H1 (cell line): ENCODE measurements at regions not wholly inside any gene's neighbourhood (a gene's known extent, or its start where the extent isn't known, plus 50 kb on each side); places are given as distances from the start of the nearest gene placed in this dataset.

Source experiments
- CTCF ChIA-PET: fragments of 300-600 bp; sonication (Branson Sonifier 250); formaldehyde crosslinking; loops from one replicate; lab custom pipeline; 2021; ENCODE audit not compliant: partially characterized antibody; lab: Charles Lee
- POLR2A ChIA-PET: fragments of 300-600 bp; sonication (Branson Sonifier 250); formaldehyde crosslinking; loops from one replicate; lab custom pipeline; 2021; ENCODE audit warnings: inconsistent platforms; ENCODE audit not compliant: partially characterized antibody; lab: Charles Lee
- DNase-seq, 2 experiments: peaks; one replicate each; pipeline versions ENCODE4 v3.0.0 to v3.0.0-alpha.2; 2010 to 2022; ENCODE audit warnings: low spot score in 2 of 2, low read depth in 1 of 2, mixed read lengths in 1 of 2
- FAIRE-seq: peaks from 2 replicates; lab custom pipeline; 2011; peaks lifted over from hg19 to GRCh38; lab: Jason Lieb, UNC
- H2AFZ ChIP-seq: 2 replicates; pipeline ENCODE4 v1.8.1; 2012; ENCODE audit warnings: low read length, inconsistent platforms
- H2AK5ac ChIP-seq: 2 replicates; pipeline ENCODE4 v1.6.1; 2013; ENCODE audit warnings: low read depth, low read length
- H2BK120ac ChIP-seq: replicated peaks from 2 replicates; pipeline ENCODE3; 2013; ENCODE audit warnings: low read depth, low read length, inconsistent platforms
- H2BK12ac ChIP-seq: 2 replicates; pipeline ENCODE4 v1.6.1; 2013; ENCODE audit warnings: low read depth, low read length
- H2BK15ac ChIP-seq: 2 replicates; pipeline ENCODE4 v1.6.1; 2013; ENCODE audit warnings: low read length
- H2BK20ac ChIP-seq: 2 replicates; pipeline ENCODE4 v1.6.1; 2013; ENCODE audit warnings: low read length
- H2BK5ac ChIP-seq: 2 replicates; pipeline ENCODE4 v1.6.1; 2013; ENCODE audit warnings: low read depth, low read length
- H3K14ac ChIP-seq: 2 replicates; pipeline ENCODE4 v1.6.1; 2013; ENCODE audit warnings: inconsistent platforms; ENCODE audit not compliant: insufficient read length
- H3K18ac ChIP-seq: 2 replicates; pipeline ENCODE4 v1.6.1; 2013; ENCODE audit warnings: low read length; ENCODE audit errors: extremely low read depth
- H3K23ac ChIP-seq: 2 replicates; pipeline ENCODE4 v1.6.1; 2013; ENCODE audit warnings: inconsistent platforms; ENCODE audit not compliant: insufficient read length
- H3K23me2 ChIP-seq: 2 replicates; pipeline ENCODE4 v1.6.1; 2013; ENCODE audit warnings: low read depth, low read length
- H3K27ac ChIP-seq: 2 replicates; pipeline ENCODE4 v1.6.1; 2011; ENCODE audit warnings: low read depth, low read length, inconsistent platforms
- H3K27me3 ChIP-seq, 4 experiments: replicated peaks in 1 of 4; 1 replicate in 1 of 4; 2 replicates in 3 of 4; pipeline versions ENCODE4 v1.6.1 to v1.8.1; 2011 to 2013; ENCODE audit warnings: low read length in 3 of 4, mild to moderate bottlenecking in 3 of 4, inconsistent platforms in 2 of 4, mixed read lengths in 2 of 4, moderate library complexity in 1 of 4; ENCODE audit not compliant: control insufficient read depth in 3 of 4, insufficient read depth in 3 of 4; ENCODE audit errors: extremely low read depth in 1 of 4
- H3K36me3 ChIP-seq, 4 experiments: 2 replicates each; pipeline versions ENCODE4 v1.6.1 to v1.8.1; 2011 to 2013; ENCODE audit warnings: mild to moderate bottlenecking in 4 of 4, low read length in 3 of 4, moderate library complexity in 2 of 4, control low read depth in 1 of 4, inconsistent platforms in 1 of 4; ENCODE audit not compliant: insufficient read depth in 4 of 4, control insufficient read depth in 2 of 4
- H3K4ac ChIP-seq: replicated peaks from 2 replicates; pipeline ENCODE3; 2013; ENCODE audit warnings: low read length, low read depth, mixed read lengths, inconsistent platforms; ENCODE audit not compliant: insufficient read length
- H3K4me1 ChIP-seq, 4 experiments: replicated peaks in 1 of 4; 1 replicate in 1 of 4; 2 replicates in 3 of 4; pipeline versions ENCODE4 v1.6.1 to v1.8.1; 2011 to 2013; ENCODE audit warnings: low read length in 3 of 4, inconsistent platforms in 2 of 4, mixed read lengths in 1 of 4; ENCODE audit not compliant: insufficient read depth in 4 of 4, control insufficient read depth in 3 of 4
- H3K4me2 ChIP-seq, 2 experiments: 2 replicates each; pipeline versions ENCODE4 v1.6.1 to v1.8.1; 2011 to 2013; ENCODE audit warnings: low read depth in 2 of 2, low read length in 2 of 2, control low read depth in 1 of 2, inconsistent platforms in 1 of 2, mild to moderate bottlenecking in 1 of 2; ENCODE audit not compliant: insufficient read depth in 1 of 2
- H3K4me3 ChIP-seq, 4 experiments: fragments of 200-600, 300-600 bp in 1 of 4; sonication (generic), shearing (Covaris generic), sonication (Bioruptor Twin) in 1 of 4; 2 replicates each; pipeline versions ENCODE4 v1.5.1 to v1.8.1; 2011 to 2016; ENCODE audit warnings: low read length in 4 of 4, low read depth in 3 of 4, control low read depth in 2 of 4, inconsistent platforms in 2 of 4, mild to moderate bottlenecking in 2 of 4, mixed read lengths in 1 of 4, moderate library complexity in 1 of 4; ENCODE audit not compliant: insufficient read depth in 2 of 4; ENCODE audit errors: extremely low read depth in 1 of 4
- H3K56ac ChIP-seq: replicated peaks from 2 replicates; pipeline ENCODE3; 2013; ENCODE audit warnings: low read depth, mild to moderate bottlenecking, mixed read lengths, low read length, inconsistent platforms; ENCODE audit not compliant: insufficient read length
- H3K79me1 ChIP-seq: 2 replicates; pipeline ENCODE4 v1.6.1; 2013; ENCODE audit warnings: low read depth, low read length, control low read depth
- H3K79me2 ChIP-seq, 2 experiments: 2 replicates each; pipeline versions ENCODE4 v1.6.1 to v1.8.1; 2012 to 2013; ENCODE audit warnings: low read length in 2 of 2, mild to moderate bottlenecking in 2 of 2, inconsistent platforms in 1 of 2; ENCODE audit not compliant: insufficient read depth in 2 of 2, control insufficient read depth in 1 of 2
- H3K9ac ChIP-seq, 4 experiments: replicated peaks in 1 of 4; 1 replicate in 1 of 4; 2 replicates in 3 of 4; pipeline versions ENCODE4 v1.6.1 to v1.8.1; 2011 to 2013; ENCODE audit warnings: low read depth in 3 of 4, low read length in 3 of 4, control low read depth in 2 of 4, mild to moderate bottlenecking in 2 of 4, moderate library complexity in 2 of 4, inconsistent platforms in 1 of 4; ENCODE audit errors: extremely low read depth in 1 of 4
- H3K9me3 ChIP-seq, 2 experiments: 2 replicates each; pipeline versions ENCODE4 v1.6.1 to v1.8.1; 2012 to 2013; ENCODE audit warnings: mild to moderate bottlenecking in 2 of 2, moderate library complexity in 2 of 2, control low read depth in 1 of 2, inconsistent platforms in 1 of 2, low read depth in 1 of 2, low read length in 1 of 2, mixed read lengths in 1 of 2; ENCODE audit not compliant: insufficient read depth in 2 of 2
- H4K20me1 ChIP-seq, 2 experiments: replicated peaks in 1 of 2; 2 replicates each; pipeline versions ENCODE3 to v1.8.1; 2011 to 2013; ENCODE audit warnings: inconsistent platforms in 2 of 2, low read length in 2 of 2, mild to moderate bottlenecking in 1 of 2; ENCODE audit not compliant: insufficient read depth in 2 of 2, control insufficient read depth in 1 of 2
- H4K5ac ChIP-seq: 2 replicates; pipeline ENCODE4 v1.6.1; 2013; ENCODE audit warnings: low read length, low read depth, mixed read lengths, inconsistent platforms; ENCODE audit not compliant: insufficient read length
- H4K8ac ChIP-seq: 2 replicates; pipeline ENCODE4 v1.8.0; 2013; ENCODE audit warnings: mild to moderate bottlenecking, moderate library complexity, low read length, inconsistent platforms; ENCODE audit not compliant: insufficient read depth; ENCODE audit errors: extremely low read depth
- H4K91ac ChIP-seq: replicated peaks from 2 replicates; pipeline ENCODE3; 2013; ENCODE audit warnings: low read length, mixed read lengths, inconsistent platforms; ENCODE audit not compliant: insufficient read length
- BACH1 ChIP-seq: IDR thresholded peaks from 2 replicates; pipeline ENCODE4 v1.6.1; 2012; ENCODE audit warnings: low read length, improper control_type of control experiment
- BCL11A ChIP-seq, 2 experiments: IDR thresholded peaks; one replicate each; pipeline ENCODE4 v1.6.1; 2011; ENCODE audit warnings: low read depth in 2 of 2, low read length in 2 of 2, mild to moderate bottlenecking in 2 of 2
- CTCF ChIP-seq, 3 experiments: IDR thresholded peaks; 1 replicate in 2 of 3; 2 replicates in 1 of 3; pipeline versions ENCODE4 v1.5.1 to v1.6.1; 2011; ENCODE audit warnings: low read length in 3 of 3, mild to moderate bottlenecking in 3 of 3, inconsistent platforms in 2 of 3, low read depth in 1 of 3, moderate library complexity in 1 of 3; ENCODE audit not compliant: insufficient read depth in 1 of 3; ENCODE audit errors: control extremely low read depth in 1 of 3
- EZH2 ChIP-seq: fragments of 200-600 bp; sonication (generic); IDR thresholded peaks from 2 replicates; pipeline ENCODE4 v1.7.1; 2012; ENCODE audit warnings: low read depth, mild to moderate bottlenecking, moderate library complexity, low read length, inconsistent platforms; ENCODE audit not compliant: severe bottlenecking
- GABPA ChIP-seq: IDR thresholded peaks from 2 replicates; pipeline ENCODE4 v1.6.1; 2011; ENCODE audit warnings: mild to moderate bottlenecking, low read length, moderate library complexity, borderline replicate concordance; ENCODE audit not compliant: insufficient read depth
- KDM1A ChIP-seq: fragments of 200-600, 300-600 bp; sonication (generic); IDR thresholded peaks from 2 replicates; pipeline ENCODE4 v1.7.1; 2016; ENCODE audit warnings: mild to moderate bottlenecking, low read length, borderline replicate concordance
- MAX ChIP-seq: IDR thresholded peaks from 2 replicates; pipeline ENCODE4 v1.6.1; 2012; ENCODE audit warnings: inconsistent platforms
- RAD21 ChIP-seq, 2 experiments: IDR thresholded peaks in 1 of 2; conservative IDR thresholded peaks in 1 of 2; 2 replicates each; pipeline ENCODE4 v1.6.1; 2011; ENCODE audit warnings: low read depth in 2 of 2, low read length in 2 of 2, improper control_type of control experiment in 1 of 2, inconsistent platforms in 1 of 2, mild to moderate bottlenecking in 1 of 2, moderate library complexity in 1 of 2
- RFX5 ChIP-seq: IDR thresholded peaks from 2 replicates; pipeline ENCODE4 v1.6.1; 2011; ENCODE audit warnings: low read depth, low read length, improper control_type of control experiment, borderline replicate concordance
- RXRA ChIP-seq: IDR thresholded peaks from 2 replicates; pipeline ENCODE4 v1.6.1; 2011; ENCODE audit warnings: low read depth, mild to moderate bottlenecking, low read length, moderate library complexity; ENCODE audit not compliant: insufficient read depth
- SIX5 ChIP-seq: IDR thresholded peaks from 2 replicates; pipeline ENCODE4 v1.6.1; 2011; ENCODE audit warnings: mild to moderate bottlenecking, low read depth, low read length
- WGBS, 2 experiments: shearing (Covaris generic) in 1 of 2; methylation state at CpG; one replicate each; pipeline versions ENCODE4 v1.1.6 to v1.1.7; 2013 to 2015; ENCODE audit warnings: low lambda C conversion rate in 2 of 2, mixed read lengths in 2 of 2, inconsistent platforms in 1 of 2, low coverage in 1 of 2, missing lambda C conversion rate in 1 of 2; ENCODE audit not compliant: insufficient replicate concordance in 2 of 2, insufficient coverage in 1 of 2, insufficient read length in 1 of 2; ENCODE audit errors: extremely low coverage in 1 of 2, missing lambda C conversion rate in 1 of 2; 5-methylcytosine and 5-hydroxymethylcytosine counted together

GRCh38 chr14:66104486-66104885, 381.7 kb upstream of the CCDC196 start:
- no peak overlapping the region for H3K4ac ChIP-seq
- H3K9me3 ChIP-seq, result no peaks in the 10 kb centered on the region
- CTCF ChIA-PET, result interaction anchor here (1.2 kb wide), 1 partner anchor 144 kb away, joined by 4 read pairs; no protein-coding TSS in a partner anchor
- no peaks in the 10 kb centered on the region for H3K36me3 ChIP-seq
- no peaks in the 10 kb centered on the region for H4K20me1 ChIP-seq
- no peak overlapping the region for H3K9ac ChIP-seq
- H2BK12ac ChIP-seq, result no peak overlapping the region
- H2BK5ac ChIP-seq, result no peak overlapping the region
- no peak overlapping the region for H3K18ac ChIP-seq
- no peak overlapping the region for H3K14ac ChIP-seq
- no peak overlapping the region for H2AK5ac ChIP-seq
- FAIRE-seq (no peak), DNase-seq (no peak)
- H3K23me2 ChIP-seq, result no peaks in the 10 kb centered on the region
- 0 out of 2 replicates have a peak overlapping the region, but pooled peaks have one; percentile 27 for H2AFZ ChIP-seq
- H3K4me3 ChIP-seq, result no peak overlapping the region
- H3K4me1 ChIP-seq, result peaks cover 0 to 3% (median 0%) of the 10 kb centered on the region in 4 experiments; a peak in 2 of 7 replicates
- no peaks in the 10 kb centered on the region for H3K27me3 ChIP-seq
- WGBS, 2 experiments, result 84% methylated on average over 5 of the region's 5 CpGs; no CpG with 5 or more reads in 1 of the 2 experiments
- H4K8ac ChIP-seq, result no peak overlapping the region
- H3K23ac ChIP-seq, result no peak overlapping the region
- H3K79me2 ChIP-seq, result no peaks in the 10 kb centered on the region
- H3K27ac ChIP-seq, result no peak overlapping the region
- H3K79me1 ChIP-seq, result no peaks in the 10 kb centered on the region
- H4K5ac ChIP-seq, result no peak overlapping the region
- H3K4me2 ChIP-seq, result no peak overlapping the region
- H4K91ac ChIP-seq, result no peak overlapping the region
- H2BK120ac ChIP-seq, result no peak overlapping the region
- H2BK20ac ChIP-seq, result no peak overlapping the region
- POLR2A ChIA-PET, result no interaction called here
- no peak overlapping the region for H2BK15ac ChIP-seq
- no peak overlapping the region for H3K56ac ChIP-seq
- TF ChIP-seq CTCF (IDR thresholded peaks at IDR 0.05; ENCODE audit: control extremely low read depth in 1 of 3, insufficient read depth in 1 of 3, low read depth in 1 of 3, low read length in 3 of 3) (no peak), GABPA (no peak), RAD21 (IDR thresholded peaks at IDR 0.05 in 1 of 2, conservative IDR thresholded peaks at IDR 0.05 in 1 of 2; ENCODE audit: low read depth in 2 of 2, low read length in 2 of 2) (no peak), MAX (no peak), RXRA (no peak), BACH1 (no peak), RFX5 (no peak), SIX5 (no peak), EZH2 (no peak), BCL11A (IDR thresholded peaks at IDR 0.05; ENCODE audit: low read depth in 2 of 2, low read length in 2 of 2) (no peak), KDM1A (no peak)
